NCI-H345 (cell line): ENCODE measurements at regions not wholly inside any gene's neighbourhood (a gene's known extent, or its start where the extent isn't known, plus 50 kb on each side); places are given as distances from the start of the nearest gene placed in this dataset.
"Not testable (repeated sequence)": the region's sequence is repeated elsewhere in the genome, so short reads cannot be mapped to it uniquely, and the experiment has no call there.

Source experiments
- DNase-seq: peaks from one replicate; lab custom pipeline; 2025; lab: John Stamatoyannopoulos, UW

DNA sequence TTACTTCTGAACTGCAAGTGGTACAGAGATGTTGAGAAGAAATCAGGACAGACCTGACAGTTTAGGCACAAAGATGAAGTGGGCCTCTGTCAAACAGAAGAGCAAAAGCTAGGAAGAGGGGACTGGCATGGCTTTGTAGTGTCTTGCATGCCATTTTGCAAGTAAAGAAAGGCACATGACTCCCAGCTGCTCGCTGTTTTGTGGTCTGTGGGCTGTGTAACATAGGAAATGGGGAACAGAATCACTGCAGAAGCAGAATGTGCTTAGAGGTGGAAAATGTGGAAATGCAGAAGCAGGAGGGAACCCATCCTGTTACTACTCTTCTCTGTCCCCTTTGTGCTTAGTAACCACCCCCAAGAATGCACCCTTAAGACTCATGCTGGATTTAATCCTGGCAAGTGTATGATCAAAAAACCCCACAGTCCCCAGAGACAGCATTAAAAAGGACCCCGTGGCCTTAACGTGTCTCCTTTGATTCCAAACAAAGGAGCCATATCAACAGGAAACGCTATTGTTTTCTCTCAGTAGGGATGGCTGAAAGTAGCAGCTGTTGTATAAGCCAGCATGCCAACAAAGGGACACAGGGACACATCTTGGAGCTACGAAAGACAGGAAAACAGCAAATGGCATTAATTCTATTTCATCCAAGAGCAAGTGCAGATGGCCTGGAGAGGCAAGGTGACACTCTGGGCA is 177.6 kb upstream of the GLRA2 start:
- peak; percentile 80 for DNase-seq

DNA sequence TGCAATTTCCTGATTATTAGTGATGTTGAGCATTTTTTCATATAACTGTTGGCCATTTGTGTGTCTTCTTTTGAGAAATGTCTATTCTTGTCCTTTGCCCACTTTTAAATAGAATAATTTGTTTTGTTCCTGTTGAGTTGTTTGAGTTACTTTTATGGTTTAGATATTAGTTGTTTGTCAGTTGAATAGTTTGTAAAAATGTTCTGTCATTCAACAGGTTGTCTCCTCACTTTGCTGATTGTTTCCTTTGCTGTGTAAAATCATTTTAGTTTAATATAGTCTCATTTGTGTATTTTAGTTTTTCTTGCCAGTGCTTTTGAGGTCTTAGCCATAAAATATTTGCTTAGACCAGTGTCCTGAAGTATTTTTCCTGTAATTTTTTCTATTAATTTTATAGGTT is 181.8 kb upstream of the GLRA2 start:
- no peak for DNase-seq

DNA sequence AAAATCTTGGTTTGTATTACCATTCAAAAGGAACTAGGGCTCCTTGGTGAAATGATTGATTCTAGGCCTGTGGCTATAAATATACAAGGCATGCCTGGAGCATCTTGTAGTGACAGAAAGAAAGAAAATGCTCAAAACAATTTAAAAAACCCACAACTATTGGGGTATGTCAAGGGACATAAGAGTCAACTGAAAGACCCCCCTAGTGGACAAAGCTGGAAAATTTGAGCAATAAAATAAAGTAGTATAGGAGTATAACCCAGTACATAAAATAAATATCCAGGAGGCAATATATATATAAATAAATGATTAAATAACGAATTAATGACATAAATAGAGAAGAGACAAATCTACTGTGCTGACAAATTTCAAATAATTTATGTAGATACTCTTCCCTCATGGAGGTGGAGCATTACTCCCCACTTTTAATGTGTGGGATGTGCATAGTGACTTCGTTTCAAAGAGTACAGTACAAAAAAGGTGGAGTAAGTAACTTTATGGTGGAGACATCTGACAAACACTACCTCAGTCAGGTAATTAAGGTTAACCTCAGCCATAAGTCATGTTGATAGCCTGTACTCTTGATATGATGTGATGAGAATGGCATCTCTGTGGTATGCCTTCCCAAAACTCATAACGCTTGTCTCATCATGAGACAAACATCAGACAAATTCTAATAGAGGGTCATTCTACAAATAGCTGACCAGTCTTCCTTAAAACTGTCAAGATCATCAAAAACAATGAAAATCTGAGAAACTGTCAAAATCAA is 185.0 kb upstream of the GLRA2 start:
- DNase-seq = no peak

DNA sequence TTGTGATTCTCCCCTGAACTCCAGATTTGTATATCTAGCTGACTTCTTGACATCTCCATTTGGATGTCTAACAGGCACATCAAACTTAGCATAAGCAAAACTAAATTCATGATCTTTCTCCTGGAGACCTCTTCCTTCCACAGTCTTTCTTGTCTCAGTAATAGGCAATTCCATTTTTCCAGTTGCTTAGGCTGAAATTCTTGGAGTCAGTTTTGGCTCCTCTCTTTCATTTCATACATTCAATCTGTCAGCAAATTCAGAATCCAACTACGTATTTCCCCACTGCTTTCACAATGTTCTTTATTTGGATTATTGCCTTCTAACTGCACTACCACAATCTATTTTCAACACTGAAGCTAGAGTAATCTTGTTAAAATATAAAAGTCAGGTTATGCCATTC is 219.9 kb upstream of the GLRA2 start:
- no peak for DNase-seq

DNA sequence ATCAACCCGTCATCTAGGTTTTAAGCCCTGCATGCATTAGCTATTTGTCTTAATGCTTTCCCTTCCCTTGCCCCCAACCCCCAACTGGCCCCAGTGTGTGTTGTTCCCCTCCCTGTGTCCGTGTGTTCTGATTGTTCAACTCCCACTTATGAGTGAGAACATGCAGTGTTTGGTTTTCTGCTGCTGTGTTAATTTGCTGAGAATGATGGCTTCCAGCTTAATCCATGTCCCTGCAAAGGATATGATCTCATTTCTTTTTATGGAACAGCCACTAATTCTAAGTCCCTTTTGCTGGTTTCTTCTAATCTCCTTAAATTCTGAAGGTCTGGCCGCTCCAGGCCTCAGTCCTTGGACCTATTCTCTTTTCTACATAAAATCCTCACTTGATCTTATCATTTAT is 220.4 kb upstream of the GLRA2 start:
- DNase-seq = not testable (repeated sequence)

DNA sequence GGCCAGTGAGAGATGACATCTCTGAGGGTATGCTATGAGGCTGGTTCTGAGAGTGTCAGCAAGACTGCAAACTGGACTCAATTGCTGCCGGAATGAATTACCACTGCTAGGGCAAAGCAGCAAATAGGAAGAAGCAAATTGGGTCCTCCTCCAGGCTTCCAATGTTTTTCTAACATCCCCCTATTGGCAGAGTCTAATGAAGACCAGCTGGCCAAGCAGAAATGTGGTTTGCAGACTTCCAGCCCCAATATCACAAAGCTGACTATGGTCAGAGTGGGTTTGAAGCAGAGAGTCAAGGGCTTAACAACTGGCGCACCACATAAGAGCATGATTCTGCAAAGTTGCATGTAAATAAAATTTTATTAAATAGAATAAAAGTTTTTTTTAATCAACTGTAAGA is 225.4 kb upstream of the GLRA2 start:
- DNase-seq = no peak

DNA sequence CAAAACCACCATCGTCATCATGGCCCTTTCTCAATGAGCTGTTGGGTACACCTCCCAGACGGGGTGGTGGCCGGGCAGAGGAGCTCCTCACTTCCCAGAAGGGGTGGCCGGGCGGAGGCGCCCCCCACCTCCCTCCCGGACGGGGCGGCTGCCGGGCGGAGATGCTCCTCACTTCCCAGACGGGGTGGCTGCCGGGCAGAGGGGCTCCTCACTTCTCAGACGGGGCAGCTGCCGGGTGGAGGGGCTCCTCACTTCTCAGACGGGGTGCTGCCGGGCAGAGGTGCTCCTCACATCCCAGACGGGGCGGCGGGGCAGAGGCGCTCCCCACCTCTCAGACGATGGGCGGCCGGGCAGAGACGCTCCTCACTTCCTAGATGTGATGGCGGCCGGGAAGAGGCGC is 226.8 kb upstream of the GLRA2 start:
- not testable (repeated sequence) for DNase-seq

DNA sequence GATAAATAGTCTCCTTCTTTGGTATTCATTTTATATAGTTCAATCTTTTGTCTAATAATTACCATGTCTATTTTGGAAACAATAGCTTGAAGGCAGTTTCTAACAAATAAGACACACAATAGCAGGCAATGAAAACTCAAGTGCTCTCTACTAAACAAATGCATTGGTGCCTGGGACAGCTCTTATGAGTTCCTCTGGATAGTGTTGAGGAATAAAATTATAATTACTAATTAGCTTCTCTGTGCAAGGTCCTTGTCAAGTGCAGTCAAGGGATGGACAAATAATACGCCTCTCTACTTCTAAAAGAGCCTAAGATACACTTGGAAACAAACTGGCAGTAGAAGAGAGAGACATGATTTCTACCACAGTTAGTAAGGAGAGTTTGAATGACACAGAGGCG is 229.0 kb upstream of the GLRA2 start:
- DNase-seq = peak; percentile 44

DNA sequence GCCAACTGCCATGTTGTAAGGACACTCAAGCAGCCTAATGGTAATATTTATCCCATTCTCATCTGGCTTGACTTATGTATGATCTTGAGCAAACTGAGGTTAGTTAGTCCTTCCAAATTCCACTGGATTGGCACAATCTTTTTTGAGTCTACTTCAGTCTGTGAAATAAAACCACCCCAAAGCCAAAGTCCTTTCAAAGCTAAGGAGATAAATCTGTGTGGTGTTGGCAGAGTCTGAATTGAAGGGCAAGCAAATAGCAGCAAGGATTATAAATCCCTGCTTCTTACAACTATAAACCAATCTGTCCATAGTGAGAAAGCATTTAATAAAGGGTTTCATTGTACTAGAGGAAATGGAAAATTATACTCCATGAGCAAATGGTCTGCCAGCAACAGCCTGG is 233.9 kb upstream of the GLRA2 start:
- DNase-seq = no peak

DNA sequence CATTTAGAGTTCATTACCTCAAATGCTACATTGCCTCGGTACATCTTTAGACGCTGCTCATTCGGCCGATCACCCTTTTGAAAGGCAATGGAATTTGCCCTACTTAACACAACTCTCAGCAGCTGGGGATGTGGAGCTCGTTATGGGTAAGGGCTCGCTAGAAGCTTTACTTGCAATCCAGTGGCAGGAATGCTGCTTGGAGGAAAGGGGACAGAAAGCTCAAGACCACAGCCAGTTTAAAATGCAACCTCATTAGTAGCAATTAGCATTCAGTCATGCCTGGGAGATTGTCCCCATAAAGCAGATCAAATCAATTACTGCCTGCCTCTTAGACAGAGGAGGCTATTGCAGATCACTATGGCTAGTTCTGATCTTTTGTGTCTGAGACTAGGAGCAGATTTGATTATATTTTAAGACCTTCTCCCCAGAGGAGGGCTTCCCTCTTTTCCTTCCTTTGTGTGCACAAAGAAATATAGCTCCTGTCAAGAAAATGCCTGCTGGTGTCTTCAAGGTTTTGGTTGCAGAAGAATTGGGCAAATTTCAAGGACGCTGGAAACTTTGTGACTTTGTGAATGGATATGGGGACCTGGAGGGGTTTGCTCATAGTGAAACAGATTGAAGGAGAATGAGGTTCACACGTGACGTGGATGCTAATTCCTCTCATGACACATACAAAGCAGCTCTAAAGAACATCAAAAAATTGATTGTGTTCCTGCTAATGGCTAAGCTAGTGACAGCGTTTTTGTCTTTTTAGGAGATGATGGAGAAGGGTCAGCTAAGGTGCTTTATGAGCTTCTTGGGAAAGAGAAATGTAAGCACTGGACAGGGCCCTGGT is 237.5 kb upstream of the GLRA2 start:
- DNase-seq = no peak

DNA sequence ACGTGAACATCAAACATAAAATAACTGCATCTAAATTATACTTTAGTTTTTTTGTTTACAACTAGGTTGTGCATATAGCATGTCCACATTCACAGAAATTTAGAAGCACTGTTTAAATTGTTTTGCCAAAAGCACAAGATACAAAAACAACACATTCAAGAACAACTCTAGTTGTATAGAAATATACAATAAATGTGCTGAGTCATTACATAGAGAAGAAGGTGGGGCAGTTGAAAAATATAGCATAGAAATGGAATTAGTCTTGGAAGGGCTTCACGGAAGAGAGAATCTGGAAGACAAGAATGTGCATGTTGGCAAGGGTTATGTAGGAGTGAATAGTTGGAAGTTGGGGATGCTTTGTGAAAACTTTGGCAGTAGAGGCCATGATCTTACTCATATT is 239.0 kb upstream of the GLRA2 start:
- no peak for DNase-seq

DNA sequence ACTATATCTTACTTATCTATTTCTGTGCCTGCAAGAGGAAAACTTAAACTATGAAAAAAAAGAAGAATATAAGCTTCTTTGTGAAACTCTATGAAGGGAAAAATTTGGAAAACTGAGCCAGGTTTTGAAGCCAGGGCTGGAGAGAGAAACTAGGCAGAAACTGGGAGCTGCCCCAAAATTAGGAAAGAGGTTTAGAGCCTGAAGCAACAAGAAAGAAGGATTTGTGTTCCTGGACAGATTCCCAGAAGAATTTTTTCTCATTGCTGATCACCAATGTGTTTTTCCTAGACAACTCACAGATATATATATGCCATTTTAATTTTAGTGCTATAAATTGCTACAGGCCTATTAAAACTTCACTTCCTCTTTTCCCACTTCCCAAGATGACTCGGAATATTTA is 245.0 kb upstream of the GEMIN8 start:
- no peak for DNase-seq

DNA sequence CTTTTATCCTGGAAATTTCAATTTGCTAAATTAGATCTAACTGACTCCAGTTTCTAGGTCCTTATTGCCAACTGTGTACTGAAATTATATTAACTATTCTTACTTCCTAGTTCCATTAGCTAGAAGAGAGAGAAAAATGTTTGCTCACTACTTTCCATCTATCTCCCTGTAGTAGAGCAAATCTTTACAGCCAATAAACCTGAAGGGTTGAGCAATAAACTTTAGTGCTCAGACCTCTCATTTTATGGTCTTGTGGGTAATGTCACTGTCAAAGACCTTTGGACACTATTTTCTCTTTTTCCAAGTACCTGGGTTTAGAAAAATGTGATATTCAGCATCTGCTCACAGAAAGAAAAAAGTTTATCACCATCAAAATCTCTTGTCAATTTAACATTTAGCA is 237.5 kb upstream of the GEMIN8 start:
- no peak for DNase-seq

DNA sequence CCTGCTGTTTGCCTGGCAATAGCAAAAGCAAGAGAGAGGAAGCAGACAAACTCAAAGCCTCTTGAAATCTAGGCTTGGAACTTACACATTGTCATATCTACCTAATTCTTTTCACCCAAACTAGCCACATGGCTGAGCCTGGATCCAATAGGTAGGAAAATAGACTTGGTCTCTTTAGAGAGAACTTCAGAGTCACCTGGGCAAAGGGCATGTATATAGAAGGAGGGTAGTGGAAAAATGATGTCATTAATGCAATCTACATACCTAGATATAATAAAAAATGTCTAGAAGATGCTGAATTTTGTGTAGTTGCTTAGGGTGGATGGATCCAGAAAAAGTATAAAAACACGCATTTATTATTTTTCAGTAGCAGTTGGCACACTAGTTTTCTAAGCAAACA is 237.0 kb upstream of the GEMIN8 start:
- DNase-seq = no peak

DNA sequence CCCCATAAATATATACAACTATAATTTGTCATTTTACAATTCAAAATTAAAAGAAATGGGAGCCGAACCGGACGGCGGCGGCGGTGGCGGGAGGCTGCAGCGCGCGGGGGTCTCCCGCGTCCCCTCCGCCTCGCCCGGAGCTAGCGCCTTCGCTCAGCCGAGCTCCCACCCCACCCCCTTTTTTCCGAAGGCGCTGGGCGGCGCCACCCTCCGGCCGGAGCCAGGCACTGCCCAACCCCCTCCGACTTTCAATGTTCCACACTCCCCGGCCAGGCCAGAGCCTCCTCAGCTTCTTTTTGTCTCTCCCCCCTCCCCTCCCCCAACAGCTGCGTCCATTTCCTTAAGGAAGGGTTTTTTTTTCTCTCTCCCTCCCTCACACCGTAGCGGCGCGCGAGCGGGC is 214.1 kb upstream of the GEMIN8 start:
- DNase-seq = no peak

DNA sequence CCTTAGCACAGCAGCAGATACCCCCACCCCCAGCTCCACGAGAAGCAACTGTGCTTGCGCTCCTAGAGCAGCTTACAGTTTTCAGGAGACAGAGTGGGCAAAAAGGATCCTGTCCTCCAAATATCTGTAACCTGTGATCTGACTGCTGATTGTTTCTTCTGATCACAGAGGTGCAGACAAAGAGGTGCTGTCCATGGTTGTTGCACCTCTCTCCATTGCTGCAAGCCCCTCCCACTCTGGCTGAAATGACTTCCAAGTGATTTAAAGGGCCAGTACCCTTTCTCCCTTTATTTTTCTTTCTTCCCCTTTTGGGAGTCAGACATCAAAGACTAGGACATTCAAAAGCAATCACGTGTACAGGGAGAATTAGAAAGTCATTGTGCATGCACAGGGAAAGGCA is 205.3 kb upstream of the GEMIN8 start:
- DNase-seq = no peak

DNA sequence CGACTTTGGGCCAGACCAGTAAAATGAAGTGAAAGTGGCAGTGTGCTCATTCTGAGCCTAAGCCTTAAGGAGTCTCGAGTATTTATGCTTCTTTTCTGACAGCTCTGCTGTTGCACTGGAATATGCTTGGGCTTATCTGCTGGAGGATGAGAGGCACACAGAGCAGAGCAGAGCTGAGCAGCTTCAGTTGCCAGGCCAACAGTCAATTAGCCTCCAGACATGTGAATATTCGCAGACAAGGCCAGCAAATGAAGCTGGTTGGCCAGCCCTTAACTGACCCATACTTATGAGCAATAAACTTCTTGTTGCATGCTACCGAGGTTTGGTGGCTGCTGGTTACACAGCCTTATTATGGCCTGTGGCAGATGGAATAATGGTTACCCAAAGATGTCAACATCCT is 203.0 kb upstream of the GEMIN8 start:
- no peak for DNase-seq

DNA sequence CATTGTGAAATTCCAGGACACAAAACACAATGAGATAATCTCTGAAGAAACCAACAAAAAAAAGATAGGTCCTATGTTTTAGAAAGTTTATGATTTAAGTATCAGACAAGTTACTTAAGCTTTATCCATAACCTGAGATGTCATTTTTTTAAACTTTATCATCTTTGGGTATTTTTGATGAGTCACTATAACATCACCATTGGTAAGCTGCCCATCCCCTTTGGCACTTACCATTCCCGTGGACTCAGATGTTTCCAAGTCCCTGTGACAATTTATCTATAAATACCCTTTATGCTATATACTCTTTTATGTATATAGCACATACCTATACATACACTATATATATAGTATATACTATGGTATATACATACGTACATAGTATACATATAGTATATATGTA is 198.9 kb upstream of the GEMIN8 start:
- no peak for DNase-seq

DNA sequence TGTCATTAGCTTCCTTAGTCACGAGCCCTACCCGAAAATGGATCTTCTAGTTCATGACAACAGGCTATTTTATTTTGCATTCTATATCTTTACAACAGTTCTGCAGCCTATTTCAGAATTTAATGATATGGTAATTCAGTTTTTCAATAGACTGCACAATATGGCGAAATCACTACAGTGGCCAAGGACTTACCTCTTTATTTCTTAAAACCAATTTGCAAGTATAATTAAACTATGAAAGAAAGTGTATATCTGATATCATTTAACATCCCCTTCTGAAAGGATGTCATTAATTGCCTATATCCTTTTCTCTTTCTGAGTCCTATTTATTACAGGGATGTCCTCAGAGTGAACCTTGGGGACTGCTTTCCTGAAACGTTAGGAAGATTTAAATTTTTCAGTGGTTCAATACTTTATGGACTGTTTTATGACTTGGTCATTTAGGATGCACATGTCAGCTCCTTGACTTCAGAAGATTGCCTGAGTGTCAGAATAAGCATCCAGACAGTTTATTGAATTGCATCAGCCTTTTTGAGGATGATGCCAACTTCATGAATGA is 190.8 kb upstream of the GEMIN8 start:
- DNase-seq = no peak

DNA sequence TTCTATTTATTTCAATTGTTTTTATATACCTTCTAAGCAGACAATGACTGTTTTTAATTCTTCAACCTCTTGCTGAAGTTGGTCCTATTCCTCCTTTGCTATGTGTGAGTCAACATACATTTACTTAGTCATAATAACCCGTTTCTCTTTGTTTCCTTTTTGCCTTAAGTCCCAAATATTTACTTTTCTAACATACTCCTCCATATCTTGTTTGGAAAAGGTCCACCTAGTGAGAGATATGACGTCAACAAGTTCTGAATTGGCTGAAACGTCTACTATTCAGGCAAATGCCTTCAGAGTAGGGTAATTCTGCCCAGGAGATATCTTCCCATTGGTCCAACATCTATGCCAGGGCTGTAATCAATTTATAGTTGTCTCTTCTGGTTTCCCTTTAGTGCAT is 179.3 kb upstream of the GEMIN8 start:
- DNase-seq = no peak

DNA sequence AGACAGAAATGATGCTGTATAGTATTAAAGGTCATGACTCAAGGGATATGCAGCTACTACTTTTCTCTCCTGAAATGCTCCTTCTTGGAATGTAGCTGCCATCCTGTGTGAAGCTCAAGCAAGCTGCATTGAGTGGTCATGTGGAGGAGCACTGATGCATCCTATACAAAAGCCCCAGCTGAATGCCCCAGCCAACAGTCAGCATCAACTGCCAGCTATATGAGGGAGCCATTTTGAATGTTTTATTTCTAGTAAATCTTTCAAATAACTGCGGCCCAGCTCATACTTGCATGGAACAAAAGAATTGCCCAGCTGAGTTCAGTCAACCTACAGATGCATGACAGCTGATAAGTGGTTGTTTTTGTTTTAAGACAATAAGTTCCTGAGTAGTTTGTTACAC is 165.0 kb upstream of the GEMIN8 start:
- DNase-seq = no peak

DNA sequence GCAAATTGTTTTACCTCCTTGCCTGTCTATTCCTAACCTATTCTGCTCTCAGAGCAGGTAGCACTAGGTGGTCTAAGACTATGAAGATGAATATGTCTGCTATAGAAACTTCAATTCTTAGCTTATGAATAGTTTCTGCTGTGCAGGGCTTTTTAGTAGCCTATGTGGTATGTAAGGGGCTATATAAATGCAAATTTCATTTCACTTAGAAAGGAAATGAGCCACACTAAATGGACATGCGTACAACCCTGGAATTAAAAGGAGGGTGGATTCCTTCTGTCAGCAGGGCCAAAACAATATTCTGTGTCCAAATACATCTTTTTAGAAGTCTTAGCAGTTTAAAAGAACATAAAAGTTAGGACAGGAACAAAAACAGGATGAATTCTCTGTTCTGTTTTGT is 163.9 kb upstream of the GEMIN8 start:
- no peak for DNase-seq

DNA sequence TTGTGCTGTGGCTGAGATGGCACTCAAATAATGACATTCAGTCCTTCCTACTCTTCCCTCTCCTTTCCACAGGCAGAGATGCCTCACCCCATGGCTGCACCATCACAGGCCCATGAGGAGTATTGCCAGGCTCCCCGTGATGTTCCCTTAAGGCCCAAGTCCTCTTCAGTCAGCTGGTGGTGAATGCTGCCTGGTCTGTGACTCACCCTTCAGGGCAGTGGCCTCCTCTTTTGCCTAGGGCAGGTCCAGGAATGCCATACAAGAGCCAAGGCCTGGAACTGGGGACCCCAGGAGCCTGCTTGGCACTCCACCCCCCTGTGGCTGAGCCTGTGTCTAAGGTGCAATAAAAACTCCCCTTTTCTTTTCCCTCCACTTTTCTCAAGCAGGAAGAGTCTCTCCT is 144.2 kb upstream of the GEMIN8 start:
- DNase-seq = no peak
